ENCODE measurements at regions not wholly inside any gene's neighbourhood (a gene's known extent, or its start where the extent isn't known, plus 50 kb on each side); places are given as distances from the start of the nearest gene placed in this dataset.

GRCh38 chr13:79684371-79684770 lies 203.4 kb downstream of the NDFIP2 start (continued):
- TF ChIP-seq POLR2AphosphoS5 (IDR thresholded peaks at IDR 0.05; ENCODE audit: low read depth), result no peak

GRCh38 chr13:79682164-79682563 lies 201.2 kb downstream of the NDFIP2 start:
- H3K27ac Mint-ChIP-seq, result no peak overlapping the region
- Histone ChIP-seq H3K27ac (ENCODE audit: low read depth) (no peak overlapping the region), H3F3A (replicated peaks; ENCODE audit: low read depth) (no peaks in the 10 kb centered on the region), H3K79me2 (replicated peaks; ENCODE audit: insufficient read depth) (no peaks in the 10 kb centered on the region), H3K9me2 (ENCODE audit: insufficient read depth) (peaks cover 6% of the 10 kb centered on the region; the same call in 1 of the 2 replicates), H3K4me2 (no peak overlapping the region), H3K36me3 (ENCODE audit: insufficient read depth) (no peaks in the 10 kb centered on the region), H4K20me1 (replicated peaks; ENCODE audit: insufficient read depth) (no peaks in the 10 kb centered on the region), H3K4me3 (no peak overlapping the region), H2AFZ (no peak overlapping the region), H3K4me1 (ENCODE audit: insufficient read depth) (no peaks in the 10 kb centered on the region), H3K27me3 (ENCODE audit: insufficient read depth) (no peaks in the 10 kb centered on the region)
- no peaks in the 10 kb centered on the region for H3K9me3 Mint-ChIP-seq
- DNase-seq (ENCODE audit: low spot score) (no peak), ATAC-seq (no peak)
- no peak overlapping the region for H3K4me3 Mint-ChIP-seq
- no peaks in the 10 kb centered on the region for H3K36me3 Mint-ChIP-seq (ENCODE audit: low read depth)
- TF ChIP-seq JUNB (IDR thresholded peaks at IDR 0.05; ENCODE audit: unreplicated experiment) (no peak), ZNF462 (CRISPR knock-in tag; IDR thresholded peaks at IDR 0.05) (no peak), ZNF114 (CRISPR knock-in tag; IDR thresholded peaks at IDR 0.05) (no peak), CTCF (conservative IDR thresholded peaks at IDR 0.05; ENCODE audit: low read depth in 2 of 2) (no peak), POLR2AphosphoS5 (IDR thresholded peaks at IDR 0.05; ENCODE audit: low read depth) (no peak), EZH2phosphoT487 (IDR thresholded peaks at IDR 0.05; ENCODE audit: unreplicated experiment) (no peak), NANOG (IDR thresholded peaks at IDR 0.05; ENCODE audit: borderline replicate concordance) (no peak), STAT1 (IDR thresholded peaks at IDR 0.05; ENCODE audit: unreplicated experiment) (no peak), EZH2 (IDR thresholded peaks at IDR 0.05; ENCODE audit: low read depth, unreplicated experiment) (no peak), ZNF331 (CRISPR knock-in tag; IDR thresholded peaks at IDR 0.05; ENCODE audit: low read depth) (no peak), REST (IDR thresholded peaks at IDR 0.05; ENCODE audit: unreplicated experiment) (no peak), ETS1 (IDR thresholded peaks at IDR 0.05) (no peak), CREB1 (CRISPR knock-in tag; IDR thresholded peaks at IDR 0.05; ENCODE audit: low read depth) (no peak)
- H3K4me1 Mint-ChIP-seq, result peaks cover 6% of the 10 kb centered on the region; the same call in 2 of the 3 replicates
- no peaks in the 10 kb centered on the region for H3K27me3 Mint-ChIP-seq (ENCODE audit: insufficient read depth, low read depth, poor library complexity)

Measured in GM23338 (cell line).